ENCODE measurements at regions not wholly inside any gene's neighbourhood (a gene's known extent, or its start where the extent isn't known, plus 50 kb on each side); places are given as distances from the start of the nearest gene placed in this dataset.

DNA sequence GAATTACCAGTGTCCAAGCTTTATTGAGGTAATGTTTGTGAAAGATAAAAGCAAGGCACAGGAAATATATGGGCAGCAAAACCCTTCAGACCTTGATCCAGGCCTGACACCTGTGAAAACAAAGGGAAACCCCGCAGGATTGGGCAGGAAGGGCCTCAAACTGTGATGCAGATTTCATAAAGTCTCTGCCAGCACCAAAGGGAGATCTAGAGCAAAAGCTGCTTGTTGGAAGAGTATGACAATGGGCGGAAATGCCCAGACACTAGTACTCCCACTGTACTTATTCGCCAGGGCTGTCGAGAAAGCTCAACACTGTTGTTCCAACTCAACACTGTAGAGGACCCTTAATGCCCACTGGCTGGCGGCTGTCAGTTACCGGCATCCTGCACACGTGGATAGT lies 207.9 kb downstream of the CD47 start:
- H3K9me1 ChIP-seq (ENCODE audit: control insufficient read depth, extremely low read depth, insufficient read depth, low read length), result no peaks in the 10 kb centered on the region
- FAIRE-seq (no peak), DNase-seq (ENCODE audit: low read depth, low spot score) (no peak)
- H3K27me3 ChIP-seq (ENCODE audit: control insufficient read depth, extremely low read depth, insufficient read depth, low read length), result no peaks in the 10 kb centered on the region
- H3K27ac ChIP-seq (ENCODE audit: control insufficient read depth, insufficient read depth, low read length), result no peak overlapping the region
- no peak overlapping the region for H2AFZ ChIP-seq (ENCODE audit: control insufficient read depth, low read length)
- no peaks in the 10 kb centered on the region for H4K20me1 ChIP-seq (ENCODE audit: control insufficient read depth, extremely low read depth, insufficient read depth, low read length)
- H3K4me2 ChIP-seq (ENCODE audit: control insufficient read depth, extremely low read depth, insufficient read depth, low read depth, low read length), result no peak overlapping the region
- no peak overlapping the region for H3K4me3 ChIP-seq (ENCODE audit: control insufficient read depth in 2 of 3, extremely low read depth in 1 of 3, insufficient read depth in 2 of 3, low read depth in 1 of 3, low read length in 3 of 3)
- dilution Hi-C loops (cut with MboI; ENCODE audit: extremely low pct_ligation_motif_present, low sequenced_read_pairs), result no loop called here
- H3K36me3 ChIP-seq (ENCODE audit: control insufficient read depth in 2 of 2, extremely low read depth in 1 of 2, insufficient read depth in 2 of 2, low read length in 2 of 2), result no peaks in the 10 kb centered on the region
- H3K9me3 ChIP-seq (ENCODE audit: control insufficient read depth, low read depth, low read length), result no peaks in the 10 kb centered on the region
- H3K4me1 ChIP-seq (ENCODE audit: control insufficient read depth, extremely low read depth, insufficient read depth, low read length), result peaks cover 5% of the 10 kb centered on the region
- no peaks in the 10 kb centered on the region for H3K79me2 ChIP-seq (ENCODE audit: control insufficient read depth, insufficient read depth, low read length)
- TF ChIP-seq CTCF (optimal IDR thresholded peaks at IDR 0.05 in 1 of 3, IDR thresholded peaks at IDR 0.05 in 1 of 3, conservative IDR thresholded peaks at IDR 0.05 in 1 of 3; ENCODE audit: extremely low read depth in 1 of 3, insufficient read depth in 2 of 3, low read length in 3 of 3) (no peak), EZH2 (IDR thresholded peaks at IDR 0.05; ENCODE audit: low read length) (no peak)
- H3K9ac ChIP-seq (ENCODE audit: control insufficient read depth, extremely low read depth, insufficient read depth, low read length), result no peak overlapping the region

DNA sequence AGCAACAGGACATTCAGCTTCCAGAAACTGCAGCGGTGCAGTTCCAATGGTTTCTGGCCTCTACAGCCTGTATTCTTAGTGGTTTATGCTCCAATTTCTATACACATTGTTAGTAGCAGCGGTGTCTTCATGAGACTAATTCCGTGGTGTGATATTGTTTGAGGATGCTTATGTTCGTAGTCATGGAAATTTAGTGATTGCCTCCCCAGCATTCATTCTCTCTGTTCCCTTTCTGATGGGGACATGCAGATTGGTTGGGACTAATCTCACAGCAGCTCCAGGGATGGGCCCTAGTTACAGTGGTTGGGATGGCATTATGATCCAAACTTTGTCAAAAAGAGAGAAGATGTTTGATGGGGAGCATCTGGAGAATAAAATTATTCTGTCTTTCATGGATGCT lies 208.6 kb downstream of the CD47 start:
- no peak for TF ChIP-seq CTCF (optimal IDR thresholded peaks at IDR 0.05 in 1 of 3, IDR thresholded peaks at IDR 0.05 in 1 of 3, conservative IDR thresholded peaks at IDR 0.05 in 1 of 3; ENCODE audit: extremely low read depth in 1 of 3, insufficient read depth in 2 of 3, low read length in 3 of 3)
- TF ChIP-seq EZH2 (IDR thresholded peaks at IDR 0.05; ENCODE audit: low read length), result no peak
- dilution Hi-C loops (cut with MboI; ENCODE audit: extremely low pct_ligation_motif_present, low sequenced_read_pairs), result no loop called here
- DNase-seq (ENCODE audit: low read depth, low spot score) (no peak), FAIRE-seq (no peak)
- Histone ChIP-seq H2AFZ (ENCODE audit: control insufficient read depth, low read length) (no peak overlapping the region), H3K4me1 (ENCODE audit: control insufficient read depth, extremely low read depth, insufficient read depth, low read length) (peaks cover 5% of the 10 kb centered on the region), H3K79me2 (ENCODE audit: control insufficient read depth, insufficient read depth, low read length) (no peaks in the 10 kb centered on the region), H3K4me3 (ENCODE audit: control insufficient read depth in 2 of 3, extremely low read depth in 1 of 3, insufficient read depth in 2 of 3, low read depth in 1 of 3, low read length in 3 of 3) (no peak overlapping the region), H3K27ac (ENCODE audit: control insufficient read depth, insufficient read depth, low read length) (no peak overlapping the region), H3K36me3 (ENCODE audit: control insufficient read depth in 2 of 2, extremely low read depth in 1 of 2, insufficient read depth in 2 of 2, low read length in 2 of 2) (no peaks in the 10 kb centered on the region), H4K20me1 (ENCODE audit: control insufficient read depth, extremely low read depth, insufficient read depth, low read length) (no peaks in the 10 kb centered on the region), H3K9ac (ENCODE audit: control insufficient read depth, extremely low read depth, insufficient read depth, low read length) (no peak overlapping the region), H3K9me3 (ENCODE audit: control insufficient read depth, low read depth, low read length) (no peaks in the 10 kb centered on the region), H3K4me2 (ENCODE audit: control insufficient read depth, extremely low read depth, insufficient read depth, low read depth, low read length) (no peak overlapping the region), H3K27me3 (ENCODE audit: control insufficient read depth, extremely low read depth, insufficient read depth, low read length) (no peaks in the 10 kb centered on the region), H3K9me1 (ENCODE audit: control insufficient read depth, extremely low read depth, insufficient read depth, low read length) (no peaks in the 10 kb centered on the region)

Measured in keratinocyte (primary cell).